H1 (cell line): ENCODE measurements at regions not wholly inside any gene's neighbourhood (a gene's known extent, or its start where the extent isn't known, plus 50 kb on each side); places are given as distances from the start of the nearest gene placed in this dataset.
"Not testable (repeated sequence)": the region's sequence is repeated elsewhere in the genome, so short reads cannot be mapped to it uniquely, and the experiment has no call there.

ENCODE experiments used
- CTCF ChIA-PET: fragments of 300-600 bp; sonication (Branson Sonifier 250); formaldehyde crosslinking; loops from one replicate; lab custom pipeline; 2021; ENCODE audit not compliant: partially characterized antibody; lab: Charles Lee
- POLR2A ChIA-PET: fragments of 300-600 bp; sonication (Branson Sonifier 250); formaldehyde crosslinking; loops from one replicate; lab custom pipeline; 2021; ENCODE audit warnings: inconsistent platforms; ENCODE audit not compliant: partially characterized antibody; lab: Charles Lee
- DNase-seq, 2 experiments: peaks; one replicate each; pipeline versions ENCODE4 v3.0.0 to v3.0.0-alpha.2; 2010 to 2022; ENCODE audit warnings: low spot score in 2 of 2, low read depth in 1 of 2, mixed read lengths in 1 of 2
- FAIRE-seq: peaks from 2 replicates; lab custom pipeline; 2011; peaks lifted over from hg19 to GRCh38; lab: Jason Lieb, UNC
- H2AFZ ChIP-seq: 2 replicates; pipeline ENCODE4 v1.8.1; 2012; ENCODE audit warnings: low read length, inconsistent platforms
- H2AK5ac ChIP-seq: 2 replicates; pipeline ENCODE4 v1.6.1; 2013; ENCODE audit warnings: low read depth, low read length
- H2BK120ac ChIP-seq: replicated peaks from 2 replicates; pipeline ENCODE3; 2013; ENCODE audit warnings: low read depth, low read length, inconsistent platforms
- H2BK12ac ChIP-seq: 2 replicates; pipeline ENCODE4 v1.6.1; 2013; ENCODE audit warnings: low read depth, low read length
- H2BK15ac ChIP-seq: 2 replicates; pipeline ENCODE4 v1.6.1; 2013; ENCODE audit warnings: low read length
- H2BK20ac ChIP-seq: 2 replicates; pipeline ENCODE4 v1.6.1; 2013; ENCODE audit warnings: low read length
- H2BK5ac ChIP-seq: 2 replicates; pipeline ENCODE4 v1.6.1; 2013; ENCODE audit warnings: low read depth, low read length
- H3K14ac ChIP-seq: 2 replicates; pipeline ENCODE4 v1.6.1; 2013; ENCODE audit warnings: inconsistent platforms; ENCODE audit not compliant: insufficient read length
- H3K18ac ChIP-seq: 2 replicates; pipeline ENCODE4 v1.6.1; 2013; ENCODE audit warnings: low read length; ENCODE audit errors: extremely low read depth
- H3K23ac ChIP-seq: 2 replicates; pipeline ENCODE4 v1.6.1; 2013; ENCODE audit warnings: inconsistent platforms; ENCODE audit not compliant: insufficient read length
- H3K23me2 ChIP-seq: 2 replicates; pipeline ENCODE4 v1.6.1; 2013; ENCODE audit warnings: low read depth, low read length
- H3K27ac ChIP-seq: 2 replicates; pipeline ENCODE4 v1.6.1; 2011; ENCODE audit warnings: low read depth, low read length, inconsistent platforms
- H3K27me3 ChIP-seq, 4 experiments: replicated peaks in 1 of 4; 1 replicate in 1 of 4; 2 replicates in 3 of 4; pipeline versions ENCODE4 v1.6.1 to v1.8.1; 2011 to 2013; ENCODE audit warnings: low read length in 3 of 4, mild to moderate bottlenecking in 3 of 4, inconsistent platforms in 2 of 4, mixed read lengths in 2 of 4, moderate library complexity in 1 of 4; ENCODE audit not compliant: control insufficient read depth in 3 of 4, insufficient read depth in 3 of 4; ENCODE audit errors: extremely low read depth in 1 of 4
- H3K36me3 ChIP-seq, 4 experiments: 2 replicates each; pipeline versions ENCODE4 v1.6.1 to v1.8.1; 2011 to 2013; ENCODE audit warnings: mild to moderate bottlenecking in 4 of 4, low read length in 3 of 4, moderate library complexity in 2 of 4, control low read depth in 1 of 4, inconsistent platforms in 1 of 4; ENCODE audit not compliant: insufficient read depth in 4 of 4, control insufficient read depth in 2 of 4
- H3K4ac ChIP-seq: replicated peaks from 2 replicates; pipeline ENCODE3; 2013; ENCODE audit warnings: low read length, low read depth, mixed read lengths, inconsistent platforms; ENCODE audit not compliant: insufficient read length
- H3K4me1 ChIP-seq, 4 experiments: replicated peaks in 1 of 4; 1 replicate in 1 of 4; 2 replicates in 3 of 4; pipeline versions ENCODE4 v1.6.1 to v1.8.1; 2011 to 2013; ENCODE audit warnings: low read length in 3 of 4, inconsistent platforms in 2 of 4, mixed read lengths in 1 of 4; ENCODE audit not compliant: insufficient read depth in 4 of 4, control insufficient read depth in 3 of 4
- H3K4me2 ChIP-seq, 2 experiments: 2 replicates each; pipeline versions ENCODE4 v1.6.1 to v1.8.1; 2011 to 2013; ENCODE audit warnings: low read depth in 2 of 2, low read length in 2 of 2, control low read depth in 1 of 2, inconsistent platforms in 1 of 2, mild to moderate bottlenecking in 1 of 2; ENCODE audit not compliant: insufficient read depth in 1 of 2
- H3K4me3 ChIP-seq, 4 experiments: fragments of 200-600, 300-600 bp in 1 of 4; sonication (generic), shearing (Covaris generic), sonication (Bioruptor Twin) in 1 of 4; 2 replicates each; pipeline versions ENCODE4 v1.5.1 to v1.8.1; 2011 to 2016; ENCODE audit warnings: low read length in 4 of 4, low read depth in 3 of 4, control low read depth in 2 of 4, inconsistent platforms in 2 of 4, mild to moderate bottlenecking in 2 of 4, mixed read lengths in 1 of 4, moderate library complexity in 1 of 4; ENCODE audit not compliant: insufficient read depth in 2 of 4; ENCODE audit errors: extremely low read depth in 1 of 4
- H3K56ac ChIP-seq: replicated peaks from 2 replicates; pipeline ENCODE3; 2013; ENCODE audit warnings: low read depth, mild to moderate bottlenecking, mixed read lengths, low read length, inconsistent platforms; ENCODE audit not compliant: insufficient read length
- H3K79me1 ChIP-seq: 2 replicates; pipeline ENCODE4 v1.6.1; 2013; ENCODE audit warnings: low read depth, low read length, control low read depth
- H3K79me2 ChIP-seq, 2 experiments: 2 replicates each; pipeline versions ENCODE4 v1.6.1 to v1.8.1; 2012 to 2013; ENCODE audit warnings: low read length in 2 of 2, mild to moderate bottlenecking in 2 of 2, inconsistent platforms in 1 of 2; ENCODE audit not compliant: insufficient read depth in 2 of 2, control insufficient read depth in 1 of 2
- H3K9ac ChIP-seq, 4 experiments: replicated peaks in 1 of 4; 1 replicate in 1 of 4; 2 replicates in 3 of 4; pipeline versions ENCODE4 v1.6.1 to v1.8.1; 2011 to 2013; ENCODE audit warnings: low read depth in 3 of 4, low read length in 3 of 4, control low read depth in 2 of 4, mild to moderate bottlenecking in 2 of 4, moderate library complexity in 2 of 4, inconsistent platforms in 1 of 4; ENCODE audit errors: extremely low read depth in 1 of 4
- H3K9me3 ChIP-seq, 2 experiments: 2 replicates each; pipeline versions ENCODE4 v1.6.1 to v1.8.1; 2012 to 2013; ENCODE audit warnings: mild to moderate bottlenecking in 2 of 2, moderate library complexity in 2 of 2, control low read depth in 1 of 2, inconsistent platforms in 1 of 2, low read depth in 1 of 2, low read length in 1 of 2, mixed read lengths in 1 of 2; ENCODE audit not compliant: insufficient read depth in 2 of 2
- H4K20me1 ChIP-seq, 2 experiments: replicated peaks in 1 of 2; 2 replicates each; pipeline versions ENCODE3 to v1.8.1; 2011 to 2013; ENCODE audit warnings: inconsistent platforms in 2 of 2, low read length in 2 of 2, mild to moderate bottlenecking in 1 of 2; ENCODE audit not compliant: insufficient read depth in 2 of 2, control insufficient read depth in 1 of 2
- H4K5ac ChIP-seq: 2 replicates; pipeline ENCODE4 v1.6.1; 2013; ENCODE audit warnings: low read length, low read depth, mixed read lengths, inconsistent platforms; ENCODE audit not compliant: insufficient read length
- H4K8ac ChIP-seq: 2 replicates; pipeline ENCODE4 v1.8.0; 2013; ENCODE audit warnings: mild to moderate bottlenecking, moderate library complexity, low read length, inconsistent platforms; ENCODE audit not compliant: insufficient read depth; ENCODE audit errors: extremely low read depth
- H4K91ac ChIP-seq: replicated peaks from 2 replicates; pipeline ENCODE3; 2013; ENCODE audit warnings: low read length, mixed read lengths, inconsistent platforms; ENCODE audit not compliant: insufficient read length
- WGBS, 2 experiments: shearing (Covaris generic) in 1 of 2; methylation state at CpG; one replicate each; pipeline versions ENCODE4 v1.1.6 to v1.1.7; 2013 to 2015; ENCODE audit warnings: low lambda C conversion rate in 2 of 2, mixed read lengths in 2 of 2, inconsistent platforms in 1 of 2, low coverage in 1 of 2, missing lambda C conversion rate in 1 of 2; ENCODE audit not compliant: insufficient replicate concordance in 2 of 2, insufficient coverage in 1 of 2, insufficient read length in 1 of 2; ENCODE audit errors: extremely low coverage in 1 of 2, missing lambda C conversion rate in 1 of 2; 5-methylcytosine and 5-hydroxymethylcytosine counted together

- H3K4ac ChIP-seq, H2BK20ac ChIP-seq, H3K9ac ChIP-seq, H3K23me2 ChIP-seq, H2BK15ac ChIP-seq, H2BK5ac ChIP-seq, H3K14ac ChIP-seq, H3K4me3 ChIP-seq, POLR2A ChIA-PET, H3K79me1 ChIP-seq, H2AFZ ChIP-seq, H3K27me3 ChIP-seq, FAIRE-seq, H3K4me1 ChIP-seq, DNase-seq, H2AK5ac ChIP-seq, H3K79me2 ChIP-seq, H3K9me3 ChIP-seq, H3K18ac ChIP-seq, H2BK120ac ChIP-seq, H2BK12ac ChIP-seq, H3K56ac ChIP-seq, H3K4me2 ChIP-seq, H3K36me3 ChIP-seq, H4K8ac ChIP-seq, H4K20me1 ChIP-seq, H4K91ac ChIP-seq, H3K23ac ChIP-seq, H3K27ac ChIP-seq, H4K5ac ChIP-seq: not testable (repeated sequence)
- 100% methylated on average over 2 of the region's 2 CpGs; no CpG with 5 or more reads in 1 of the 2 experiments for WGBS, 2 experiments
- CTCF ChIA-PET, result interaction anchor here (0.9 kb wide), 1 partner anchor 483 kb away, joined by 3 read pairs; no protein-coding TSS in a partner anchor
These were observed 431.1 kb upstream of the NR5A2 start for GRCh38 chr1:199596448-199596847.
